ENCODE measurements at regions not wholly inside any gene's neighbourhood (a gene's known extent, or its start where the extent isn't known, plus 50 kb on each side); places are given as distances from the start of the nearest gene placed in this dataset.

GRCh38 chr9:20215552-20215951 is 406.7 kb downstream of the MLLT3 start:
- intact Hi-C loops (cut with micrococcal nuclease) = no loop called here
- ChIA-PET POLR2A (no interaction called here), CTCF (no interaction called here)
- no peaks in the 10 kb centered on the region for H3K36me3 Mint-ChIP-seq (ENCODE audit: low read depth)
- no peaks in the 10 kb centered on the region for H3K9me3 Mint-ChIP-seq
- H3K27me3 Mint-ChIP-seq = no peaks in the 10 kb centered on the region
- ATAC-seq (ENCODE audit: low read depth) = no peak
- DNase-seq = no peak
- no peak overlapping the region for H3K4me3 Mint-ChIP-seq
- H3K27ac Mint-ChIP-seq = no peak overlapping the region
- TF ChIP-seq, protein P1, sequence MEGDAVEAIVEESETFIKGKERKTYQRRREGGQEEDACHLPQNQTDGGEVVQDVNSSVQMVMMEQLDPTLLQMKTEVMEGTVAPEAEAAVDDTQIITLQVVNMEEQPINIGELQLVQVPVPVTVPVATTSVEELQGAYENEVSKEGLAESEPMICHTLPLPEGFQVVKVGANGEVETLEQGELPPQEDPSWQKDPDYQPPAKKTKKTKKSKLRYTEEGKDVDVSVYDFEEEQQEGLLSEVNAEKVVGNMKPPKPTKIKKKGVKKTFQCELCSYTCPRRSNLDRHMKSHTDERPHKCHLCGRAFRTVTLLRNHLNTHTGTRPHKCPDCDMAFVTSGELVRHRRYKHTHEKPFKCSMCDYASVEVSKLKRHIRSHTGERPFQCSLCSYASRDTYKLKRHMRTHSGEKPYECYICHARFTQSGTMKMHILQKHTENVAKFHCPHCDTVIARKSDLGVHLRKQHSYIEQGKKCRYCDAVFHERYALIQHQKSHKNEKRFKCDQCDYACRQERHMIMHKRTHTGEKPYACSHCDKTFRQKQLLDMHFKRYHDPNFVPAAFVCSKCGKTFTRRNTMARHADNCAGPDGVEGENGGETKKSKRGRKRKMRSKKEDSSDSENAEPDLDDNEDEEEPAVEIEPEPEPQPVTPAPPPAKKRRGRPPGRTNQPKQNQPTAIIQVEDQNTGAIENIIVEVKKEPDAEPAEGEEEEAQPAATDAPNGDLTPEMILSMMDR (IDR thresholded peaks at IDR 0.05) = no peak
- no peaks in the 10 kb centered on the region for H3K4me1 Mint-ChIP-seq

DNA sequence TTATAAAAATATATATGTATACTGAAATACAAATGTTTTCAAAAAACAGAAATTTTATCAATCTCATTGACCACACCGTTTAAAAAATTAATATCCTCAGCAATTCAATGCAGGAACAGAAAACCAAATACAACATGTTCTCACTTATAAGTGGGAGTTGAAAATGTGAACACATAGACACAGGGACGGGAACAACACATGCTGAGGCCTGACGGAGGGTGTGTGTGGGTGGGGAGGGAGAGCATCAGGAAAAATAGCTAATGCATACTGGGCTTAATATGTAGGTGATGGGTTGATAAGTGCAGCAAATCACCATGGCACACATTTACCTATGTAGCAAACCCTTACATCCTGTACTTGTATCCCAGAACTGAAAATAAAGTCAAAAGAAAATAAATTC is 409.5 kb downstream of the MLLT3 start:
- no peaks in the 10 kb centered on the region for H3K9me3 Mint-ChIP-seq
- H3K27ac Mint-ChIP-seq = no peak overlapping the region
- ChIA-PET POLR2A (no interaction called here), CTCF (no interaction called here)
- peaks cover 3% of the 10 kb centered on the region for H3K27me3 Mint-ChIP-seq
- H3K36me3 Mint-ChIP-seq (ENCODE audit: low read depth) = no peaks in the 10 kb centered on the region
- no peak overlapping the region for H3K4me3 Mint-ChIP-seq
- no peaks in the 10 kb centered on the region for H3K4me1 Mint-ChIP-seq
- no peak for DNase-seq
- ATAC-seq (ENCODE audit: low read depth) = no peak
- intact Hi-C loops (cut with micrococcal nuclease) = no loop called here
- TF ChIP-seq, protein P1 (IDR thresholded peaks at IDR 0.05) = no peak

- no peaks in the 10 kb centered on the region for H3K36me3 Mint-ChIP-seq (ENCODE audit: low read depth)
- ChIA-PET CTCF (no interaction called here), POLR2A (no interaction called here)
- DNase-seq (no peak), ATAC-seq (ENCODE audit: low read depth) (no peak)
- no peaks in the 10 kb centered on the region for H3K9me3 Mint-ChIP-seq
- TF ChIP-seq, protein P1 (IDR thresholded peaks at IDR 0.05) = no peak
- H3K4me3 Mint-ChIP-seq = no peak overlapping the region
- no peak overlapping the region for H3K27ac Mint-ChIP-seq
- H3K27me3 Mint-ChIP-seq = peaks cover 3% of the 10 kb centered on the region
- intact Hi-C loops (cut with micrococcal nuclease) = no loop called here
- H3K4me1 Mint-ChIP-seq = no peaks in the 10 kb centered on the region
These were observed 412.6 kb downstream of the MLLT3 start for GRCh38 chr9:20209391-20210340.

GRCh38 chr9:20208961-20209371 is 413.3 kb downstream of the MLLT3 start:
- ATAC-seq (ENCODE audit: low read depth) (no peak), DNase-seq (no peak)
- CTCF ChIA-PET = no interaction called here
- H3K4me1 Mint-ChIP-seq = no peaks in the 10 kb centered on the region
- POLR2A ChIA-PET = no interaction called here
- no peaks in the 10 kb centered on the region for H3K36me3 Mint-ChIP-seq (ENCODE audit: low read depth)
- no peak overlapping the region for H3K27ac Mint-ChIP-seq
- no peaks in the 10 kb centered on the region for H3K9me3 Mint-ChIP-seq
- no peak overlapping the region for H3K4me3 Mint-ChIP-seq
- TF ChIP-seq, protein P1 (IDR thresholded peaks at IDR 0.05) = no peak
- intact Hi-C loops (cut with micrococcal nuclease) = no loop called here
- H3K27me3 Mint-ChIP-seq = peaks cover 3% of the 10 kb centered on the region

DNA sequence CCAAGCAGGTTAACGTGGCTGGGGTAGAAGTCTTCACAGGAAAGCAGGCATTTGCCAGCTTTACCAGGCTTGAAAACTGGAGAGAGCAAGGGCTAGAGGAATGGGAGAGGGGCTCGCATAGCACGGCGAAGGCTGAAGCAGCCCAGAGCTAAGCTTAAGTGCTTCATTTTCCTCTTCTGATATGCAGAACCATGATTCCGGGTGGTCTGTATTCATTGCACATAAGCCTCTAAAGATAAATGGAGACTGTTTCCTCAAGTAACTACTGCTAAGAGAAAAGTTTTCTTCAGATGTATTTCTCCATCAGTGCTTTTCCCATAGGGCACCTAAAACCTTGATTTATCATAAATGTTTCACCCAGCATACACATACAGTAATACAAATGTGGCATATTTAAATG is 414.1 kb downstream of the MLLT3 start:
- ChIA-PET CTCF (no interaction called here), POLR2A (no interaction called here)
- H3K27ac Mint-ChIP-seq = no peak overlapping the region
- H3K36me3 Mint-ChIP-seq (ENCODE audit: low read depth) = no peaks in the 10 kb centered on the region
- DNase-seq (no peak), ATAC-seq (ENCODE audit: low read depth) (no peak)
- intact Hi-C loops (cut with micrococcal nuclease) = no loop called here
- no peaks in the 10 kb centered on the region for H3K9me3 Mint-ChIP-seq
- no peak overlapping the region for H3K4me3 Mint-ChIP-seq
- H3K4me1 Mint-ChIP-seq = no peaks in the 10 kb centered on the region
- TF ChIP-seq, protein P1 (IDR thresholded peaks at IDR 0.05) = no peak
- H3K27me3 Mint-ChIP-seq = peaks cover 3% of the 10 kb centered on the region
